GM19463 (cell line): ENCODE measurements at regions not wholly inside any gene's neighbourhood (a gene's known extent, or its start where the extent isn't known, plus 50 kb on each side); places are given as distances from the start of the nearest gene placed in this dataset.
"Not testable (repeated sequence)": the region's sequence is repeated elsewhere in the genome, so short reads cannot be mapped to it uniquely, and the experiment has no call there.

Source experiments
- ATAC-seq: cut with Tn5 transposase; IDR thresholded peaks from one replicate; pipeline ENCODE4 v1.9.1; 2021; ENCODE audit warnings: mild to moderate bottlenecking, moderate library complexity; ENCODE audit not compliant: unreplicated experiment

- ATAC-seq: no peak
Measured at GRCh38 chr12:83320350-83320749, 633.6 kb downstream of the TMTC2 start.

GRCh38 chr12:83318386-83319098 is 631.8 kb downstream of the TMTC2 start:
- no peak for ATAC-seq

GRCh38 chr12:83317595-83317994 is 630.9 kb downstream of the TMTC2 start:
- ATAC-seq: no peak

GRCh38 chr12:83313827-83314226 is 627.1 kb downstream of the TMTC2 start:
- no peak for ATAC-seq

GRCh38 chr12:83313322-83313721 is 626.6 kb downstream of the TMTC2 start:
- ATAC-seq: no peak

GRCh38 chr12:83276904-83277303 is 590.2 kb downstream of the TMTC2 start:
- ATAC-seq: no peak

- no peak for ATAC-seq
Measured at GRCh38 chr12:83271201-83271600, 584.5 kb downstream of the TMTC2 start.

- no peak for ATAC-seq
Measured at GRCh38 chr12:83265808-83266207, 579.1 kb downstream of the TMTC2 start.

- peak; percentile 51 for ATAC-seq
Measured at GRCh38 chr12:83261998-83262397, 575.3 kb downstream of the TMTC2 start.

GRCh38 chr12:83260126-83260525 is 573.4 kb downstream of the TMTC2 start:
- ATAC-seq: not testable (repeated sequence)

- ATAC-seq: no peak
Measured at GRCh38 chr12:83257726-83258125, 571.0 kb downstream of the TMTC2 start.

GRCh38 chr12:83256562-83256961 is 569.9 kb downstream of the TMTC2 start:
- no peak for ATAC-seq

- ATAC-seq: no peak
Measured at GRCh38 chr12:83250866-83251265, 564.2 kb downstream of the TMTC2 start.

GRCh38 chr12:83245156-83245555 is 558.5 kb downstream of the TMTC2 start:
- no peak for ATAC-seq

- ATAC-seq: no peak
Measured at GRCh38 chr12:83244001-83244400, 557.3 kb downstream of the TMTC2 start.

- not testable (repeated sequence) for ATAC-seq
Measured at GRCh38 chr12:83233987-83234386, 547.3 kb downstream of the TMTC2 start.

- ATAC-seq: not testable (repeated sequence)
Measured at GRCh38 chr12:83226960-83227359, 540.3 kb downstream of the TMTC2 start.

- ATAC-seq: no peak
Measured at GRCh38 chr12:83225806-83226205, 539.1 kb downstream of the TMTC2 start.

GRCh38 chr12:83224012-83224411 is 537.3 kb downstream of the TMTC2 start:
- no peak for ATAC-seq

GRCh38 chr12:83220774-83221173 is 534.1 kb downstream of the TMTC2 start:
- ATAC-seq: no peak

- no peak for ATAC-seq
Measured at GRCh38 chr12:83216230-83216629, 529.5 kb downstream of the TMTC2 start.

- no peak for ATAC-seq
Measured at GRCh38 chr12:83214185-83214584, 527.5 kb downstream of the TMTC2 start.

- no peak for ATAC-seq
Measured at GRCh38 chr12:83210933-83211332, 524.2 kb downstream of the TMTC2 start.
